Activated effector memory CD4-positive, alpha-beta T cell treated with anti-CD3 and anti-CD28 coated beads, Interleukin-2, amount 50 U/mL, for 16 hours (primary cell): ENCODE measurements at regions not wholly inside any gene's neighbourhood (a gene's known extent, or its start where the extent isn't known, plus 50 kb on each side); places are given as distances from the start of the nearest gene placed in this dataset.

Experiments
- DNase-seq: peaks from one replicate; pipeline ENCODE4 v3.0.0-alpha.2; 2020

GRCh38 chr12:93015871-93016751, 87.0 kb upstream of the EEA1 start:
- DNase-seq, result no peak

GRCh38 chr12:93016752-93017350, 87.8 kb upstream of the EEA1 start:
- no peak for DNase-seq

GRCh38 chr12:93018610-93019009, 89.5 kb upstream of the EEA1 start:
- DNase-seq, result no peak

GRCh38 chr12:93019212-93019927, 90.3 kb upstream of the EEA1 start:
- DNase-seq, result no peak

GRCh38 chr12:93019975-93020630, 91.0 kb upstream of the EEA1 start:
- no peak for DNase-seq

GRCh38 chr12:93020631-93021597, 91.8 kb upstream of the EEA1 start:
- no peak for DNase-seq

- no peak for DNase-seq
These were observed 93.7 kb upstream of the EEA1 start for GRCh38 chr12:93022603-93023340.

- no peak for DNase-seq
These were observed 96.3 kb upstream of the EEA1 start for GRCh38 chr12:93025145-93026103.

- DNase-seq, result no peak
These were observed 97.9 kb upstream of the EEA1 start for GRCh38 chr12:93027041-93027440.

GRCh38 chr12:93029091-93029490, 100.0 kb upstream of the EEA1 start:
- no peak for DNase-seq

GRCh38 chr12:93031028-93031427, 101.9 kb upstream of the EEA1 start:
- DNase-seq, result no peak

- no peak for DNase-seq
These were observed 103.7 kb upstream of the EEA1 start for GRCh38 chr12:93032758-93033157.

GRCh38 chr12:93033948-93034347, 104.9 kb upstream of the EEA1 start:
- no peak for DNase-seq

- DNase-seq, result no peak
These were observed 110.0 kb upstream of the EEA1 start for GRCh38 chr12:93039062-93039461.

- no peak for DNase-seq
These were observed 110.8 kb upstream of the EEA1 start for GRCh38 chr12:93039930-93040329.

GRCh38 chr12:93040367-93040766, 111.3 kb upstream of the EEA1 start:
- no peak for DNase-seq

GRCh38 chr12:93041416-93041815, 112.3 kb upstream of the EEA1 start:
- no peak for DNase-seq

GRCh38 chr12:93042283-93042682, 113.2 kb upstream of the EEA1 start:
- no peak for DNase-seq

GRCh38 chr12:93042684-93043083, 113.6 kb upstream of the EEA1 start:
- DNase-seq, result no peak
